ENCODE measurements at regions not wholly inside any gene's neighbourhood (a gene's known extent, or its start where the extent isn't known, plus 50 kb on each side); places are given as distances from the start of the nearest gene placed in this dataset.

GRCh38 chr22:27668828-27669797, 132.4 kb downstream of the MN1 start:
- H3K9me3 ChIP-seq (ENCODE audit: control insufficient read depth, low read depth, low read length) = peaks cover 4% of the 10 kb centered on the region
- TF ChIP-seq CTCF (optimal IDR thresholded peaks at IDR 0.05 in 1 of 3, IDR thresholded peaks at IDR 0.05 in 1 of 3, conservative IDR thresholded peaks at IDR 0.05 in 1 of 3; ENCODE audit: extremely low read depth in 1 of 3, insufficient read depth in 2 of 3, low read length in 3 of 3) (no peak), EZH2 (IDR thresholded peaks at IDR 0.05; ENCODE audit: low read length) (no peak)
- no peaks in the 10 kb centered on the region for H3K79me2 ChIP-seq (ENCODE audit: control insufficient read depth, insufficient read depth, low read length)
- H4K20me1 ChIP-seq (ENCODE audit: control insufficient read depth, extremely low read depth, insufficient read depth, low read length) = no peaks in the 10 kb centered on the region
- H2AFZ ChIP-seq (ENCODE audit: control insufficient read depth, low read length) = no peak overlapping the region
- H3K9me1 ChIP-seq (ENCODE audit: control insufficient read depth, extremely low read depth, insufficient read depth, low read length) = no peaks in the 10 kb centered on the region
- no peak overlapping the region for H3K27ac ChIP-seq (ENCODE audit: control insufficient read depth, insufficient read depth, low read length)
- H3K4me3 ChIP-seq (ENCODE audit: control insufficient read depth in 2 of 3, extremely low read depth in 1 of 3, insufficient read depth in 2 of 3, low read depth in 1 of 3, low read length in 3 of 3) = no peak overlapping the region
- FAIRE-seq = no peak
- H3K27me3 ChIP-seq (ENCODE audit: control insufficient read depth, extremely low read depth, insufficient read depth, low read length) = no peaks in the 10 kb centered on the region
- H3K4me2 ChIP-seq (ENCODE audit: control insufficient read depth, extremely low read depth, insufficient read depth, low read depth, low read length) = no peak overlapping the region
- dilution Hi-C loops (cut with MboI; ENCODE audit: extremely low pct_ligation_motif_present, low sequenced_read_pairs) = no loop called here
- peaks cover 11% of the 10 kb centered on the region for H3K4me1 ChIP-seq (ENCODE audit: control insufficient read depth, extremely low read depth, insufficient read depth, low read length)
- no peak overlapping the region for H3K9ac ChIP-seq (ENCODE audit: control insufficient read depth, extremely low read depth, insufficient read depth, low read length)
- no peak for DNase-seq (ENCODE audit: low read depth, low spot score)
- H3K36me3 ChIP-seq (ENCODE audit: control insufficient read depth in 2 of 2, extremely low read depth in 1 of 2, insufficient read depth in 2 of 2, low read length in 2 of 2) = no peaks in the 10 kb centered on the region

GRCh38 chr22:27669798-27670599, 131.6 kb downstream of the MN1 start:
- Histone ChIP-seq H3K27me3 (ENCODE audit: control insufficient read depth, extremely low read depth, insufficient read depth, low read length) (peaks cover 3% of the 10 kb centered on the region), H3K4me2 (ENCODE audit: control insufficient read depth, extremely low read depth, insufficient read depth, low read depth, low read length) (no peak overlapping the region), H2AFZ (ENCODE audit: control insufficient read depth, low read length) (no peak overlapping the region), H3K79me2 (ENCODE audit: control insufficient read depth, insufficient read depth, low read length) (no peaks in the 10 kb centered on the region), H3K9me3 (ENCODE audit: control insufficient read depth, low read depth, low read length) (peaks cover 4% of the 10 kb centered on the region), H3K36me3 (ENCODE audit: control insufficient read depth in 2 of 2, extremely low read depth in 1 of 2, insufficient read depth in 2 of 2, low read length in 2 of 2) (no peaks in the 10 kb centered on the region), H4K20me1 (ENCODE audit: control insufficient read depth, extremely low read depth, insufficient read depth, low read length) (no peaks in the 10 kb centered on the region), H3K9me1 (ENCODE audit: control insufficient read depth, extremely low read depth, insufficient read depth, low read length) (no peaks in the 10 kb centered on the region), H3K27ac (ENCODE audit: control insufficient read depth, insufficient read depth, low read length) (no peak overlapping the region), H3K9ac (ENCODE audit: control insufficient read depth, extremely low read depth, insufficient read depth, low read length) (no peak overlapping the region), H3K4me1 (ENCODE audit: control insufficient read depth, extremely low read depth, insufficient read depth, low read length) (peaks cover 11% of the 10 kb centered on the region), H3K4me3 (ENCODE audit: control insufficient read depth in 2 of 3, extremely low read depth in 1 of 3, insufficient read depth in 2 of 3, low read depth in 1 of 3, low read length in 3 of 3) (no peak overlapping the region)
- TF ChIP-seq CTCF (optimal IDR thresholded peaks at IDR 0.05 in 1 of 3, IDR thresholded peaks at IDR 0.05 in 1 of 3, conservative IDR thresholded peaks at IDR 0.05 in 1 of 3; ENCODE audit: extremely low read depth in 1 of 3, insufficient read depth in 2 of 3, low read length in 3 of 3) = no peak
- no peak for TF ChIP-seq EZH2 (IDR thresholded peaks at IDR 0.05; ENCODE audit: low read length)
- FAIRE-seq = peak; percentile 52
- DNase-seq (ENCODE audit: low read depth, low spot score) = no peak
- dilution Hi-C loops (cut with MboI; ENCODE audit: extremely low pct_ligation_motif_present, low sequenced_read_pairs) = no loop called here

All from keratinocyte (primary cell).